ENCODE measurements at regions not wholly inside any gene's neighbourhood (a gene's known extent, or its start where the extent isn't known, plus 50 kb on each side); places are given as distances from the start of the nearest gene placed in this dataset.
"Not testable (repeated sequence)": the region's sequence is repeated elsewhere in the genome, so short reads cannot be mapped to it uniquely, and the experiment has no call there.

DNA sequence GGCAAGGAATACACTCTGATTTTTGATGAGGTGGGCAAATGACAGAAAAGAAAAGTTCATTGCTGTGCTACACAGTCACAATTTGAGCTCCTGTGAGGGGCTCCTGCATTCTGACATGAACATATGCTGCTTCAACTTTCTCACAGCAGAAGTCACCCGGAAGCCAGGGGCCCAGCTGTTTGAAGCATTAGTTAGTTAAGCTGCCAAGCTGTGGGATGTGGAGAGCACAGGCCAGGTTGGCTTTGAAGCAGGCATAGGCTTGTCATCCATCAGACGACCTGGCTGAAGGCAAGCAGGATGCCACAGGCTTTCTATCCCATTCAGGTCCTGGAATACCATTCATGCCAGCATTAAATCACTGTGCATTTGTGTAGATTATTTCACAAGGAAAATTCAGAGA, 63.1 kb downstream of the MTNR1B start:
- DNase-seq = no peak

DNA sequence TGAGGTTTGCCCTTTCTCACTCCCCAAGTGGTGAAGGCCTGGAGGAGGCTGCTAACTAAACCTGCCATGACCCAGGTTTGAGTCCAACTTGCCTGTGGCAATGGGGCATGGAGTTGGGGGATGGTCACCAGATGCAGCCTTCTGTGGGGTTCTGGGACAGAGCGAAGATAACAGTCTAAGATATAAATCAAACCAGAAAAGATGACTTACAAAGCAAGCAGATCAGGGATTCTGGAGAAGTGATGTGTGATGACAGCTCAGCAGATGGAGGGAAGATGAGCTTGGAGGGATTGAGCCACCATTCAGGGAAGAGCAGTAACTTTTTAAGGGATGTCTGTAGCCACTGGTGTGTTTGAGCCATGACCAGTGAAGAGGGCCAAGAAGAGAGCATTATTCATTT, 63.6 kb downstream of the MTNR1B start:
- no peak for DNase-seq

GRCh38 chr11:93034031-93034722, 64.7 kb downstream of the MTNR1B start:
- DNase-seq = no peak

DNA sequence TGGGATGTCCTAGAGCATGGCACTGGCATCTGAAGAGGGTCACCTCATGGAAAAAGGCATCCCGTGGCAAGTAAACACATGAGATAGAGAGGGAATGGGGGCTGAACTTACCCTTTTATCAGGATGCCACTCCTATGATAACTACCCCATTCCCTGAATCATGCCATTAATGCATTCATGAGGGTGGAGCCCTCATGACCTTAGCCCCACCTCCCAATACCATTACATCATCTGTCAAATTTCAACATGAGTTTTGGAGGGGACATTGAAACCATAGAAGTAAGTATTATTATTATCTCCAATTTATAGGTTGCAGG, 65.2 kb downstream of the MTNR1B start:
- DNase-seq = no peak

DNA sequence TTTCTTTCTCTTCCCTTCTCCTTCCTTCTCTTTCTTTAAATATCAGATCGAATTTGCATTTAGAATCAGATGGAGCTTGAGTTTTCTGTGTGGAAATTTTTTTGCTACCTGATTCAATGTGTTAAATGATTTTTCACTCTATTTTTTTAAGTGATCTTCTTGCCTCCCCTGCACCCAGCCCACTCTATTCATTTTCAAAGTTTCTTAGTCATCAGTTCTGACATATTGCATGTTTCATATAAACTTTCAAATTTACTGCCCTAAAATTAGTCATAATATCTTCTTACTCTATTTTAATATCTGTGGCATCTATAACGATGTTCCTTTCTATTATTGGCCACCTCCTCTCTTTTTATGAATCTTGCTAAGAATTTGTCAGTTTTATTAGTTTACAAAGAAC, 69.1 kb downstream of the MTNR1B start:
- no peak for DNase-seq

DNA sequence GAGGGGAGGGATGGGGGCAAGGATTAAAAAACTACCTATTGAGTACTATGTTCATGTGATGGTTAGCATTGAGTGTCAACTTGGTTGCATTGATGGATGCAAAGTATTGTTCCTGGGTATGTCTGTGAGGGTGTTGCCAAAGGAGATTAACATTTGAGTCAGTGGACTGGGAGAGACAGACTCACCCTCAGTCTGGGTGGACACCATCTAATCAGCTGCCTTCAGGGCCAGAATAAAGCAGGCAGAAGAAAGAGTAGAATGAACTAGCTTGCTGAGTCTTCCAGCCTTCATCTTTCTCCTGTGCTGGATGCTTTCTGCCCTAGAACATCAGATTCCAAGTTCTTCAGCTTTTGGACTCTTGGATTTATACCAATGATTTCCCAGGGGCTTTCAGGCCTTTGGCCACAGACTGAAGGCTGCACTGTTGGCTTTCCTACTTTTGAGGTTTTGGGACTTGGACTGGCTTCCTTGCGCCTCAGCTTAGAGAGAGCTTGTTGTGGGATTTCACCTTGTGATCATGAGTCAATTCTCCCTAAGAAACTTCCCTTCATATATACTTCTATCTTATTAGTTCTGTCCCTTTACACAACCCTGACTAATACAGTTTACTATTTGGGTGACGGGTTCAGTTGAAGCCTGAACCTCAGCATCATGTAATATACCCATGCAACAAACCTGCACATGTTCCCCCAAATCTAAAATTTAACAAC, 70.2 kb downstream of the MTNR1B start:
- DNase-seq = no peak

GRCh38 chr11:93041682-93042081, 72.2 kb downstream of the MTNR1B start:
- DNase-seq = no peak

DNA sequence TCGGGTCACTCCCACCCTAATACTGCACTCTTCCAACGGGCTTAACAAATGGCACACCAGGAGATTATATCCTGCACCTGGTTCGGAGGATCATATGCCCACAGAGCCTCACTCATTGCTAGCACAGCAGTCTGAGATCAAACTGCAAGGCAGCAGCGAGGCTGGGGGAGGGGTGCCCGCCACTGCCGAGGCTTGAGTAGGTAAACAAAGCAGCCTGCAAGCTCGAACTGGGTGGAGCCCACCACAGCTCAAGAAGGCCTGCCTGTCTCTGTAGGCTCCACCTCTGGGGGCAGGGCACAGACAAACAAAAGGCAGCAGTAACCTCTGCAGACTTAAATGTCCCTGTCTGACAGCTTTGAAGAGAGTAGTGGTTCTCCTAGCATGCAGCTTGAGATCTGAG, 73.7 kb downstream of the MTNR1B start:
- not testable (repeated sequence) for DNase-seq

- DNase-seq = no peak
These were observed 80.3 kb downstream of the MTNR1B start for GRCh38 chr11:93049740-93050139.

DNA sequence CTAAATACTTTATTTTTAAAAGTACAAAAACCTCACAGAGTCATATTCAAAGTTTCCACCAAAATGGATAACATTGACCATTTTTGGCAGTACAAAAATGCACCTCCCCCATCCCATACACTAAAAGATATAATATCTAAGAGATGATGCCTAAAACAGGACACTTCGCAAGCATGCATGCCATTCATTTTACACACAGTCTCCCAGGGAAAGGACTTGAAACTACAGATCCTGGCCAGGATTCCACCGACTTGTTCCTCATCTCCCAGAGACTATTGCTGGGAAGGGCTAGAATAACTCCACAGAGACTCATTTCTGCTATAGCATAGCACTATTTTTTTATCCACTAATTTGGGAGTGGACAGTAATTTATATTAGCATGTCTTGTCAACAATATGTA, 81.7 kb downstream of the MTNR1B start:
- DNase-seq = no peak

DNA sequence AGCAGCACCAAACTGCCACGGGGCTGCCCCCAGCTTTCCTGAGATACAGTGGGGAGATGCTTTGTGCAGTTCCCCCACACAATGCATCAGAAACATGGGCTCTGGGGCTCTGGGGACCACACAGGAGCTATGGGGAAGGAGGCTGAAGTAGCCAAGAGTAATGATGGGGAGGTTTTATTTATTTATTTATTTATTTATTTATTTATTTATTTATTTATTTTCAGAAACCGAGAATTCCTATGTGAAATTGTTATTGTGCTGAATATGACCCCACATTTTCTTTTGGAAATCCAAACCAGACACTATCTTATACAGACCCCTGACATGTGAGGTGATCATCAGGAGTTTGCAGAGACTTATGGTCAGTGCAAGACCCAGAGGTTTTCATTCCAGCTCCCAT, 84.4 kb downstream of the MTNR1B start:
- DNase-seq = no peak

GRCh38 chr11:93054279-93054678, 84.8 kb downstream of the MTNR1B start:
- no peak for DNase-seq

- peak; percentile 23 for DNase-seq
These were observed 85.4 kb downstream of the MTNR1B start for GRCh38 chr11:93054881-93055280.

- DNase-seq = no peak
These were observed 89.9 kb downstream of the MTNR1B start for GRCh38 chr11:93059117-93059957.

DNA sequence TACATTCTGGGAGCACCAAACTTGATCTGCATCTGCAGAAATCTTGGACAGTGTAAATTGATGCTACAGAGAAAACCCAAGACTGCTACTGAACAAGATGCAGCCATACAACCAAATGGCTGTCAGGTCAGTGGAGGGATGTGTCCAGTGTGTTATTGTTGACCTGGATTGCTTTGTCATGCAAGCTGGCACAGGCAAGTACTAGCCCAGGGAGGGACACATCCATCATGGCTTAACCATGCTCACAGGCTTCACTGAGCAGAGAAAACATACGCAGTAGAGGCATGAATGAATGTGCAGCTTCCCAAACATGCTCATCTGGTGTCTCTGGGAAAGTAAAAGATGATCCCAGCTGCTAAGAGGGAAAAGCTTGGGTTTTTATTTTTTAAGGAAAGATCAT, 93.6 kb downstream of the MTNR1B start:
- DNase-seq = no peak

- not testable (repeated sequence) for DNase-seq
These were observed 95.7 kb downstream of the MTNR1B start for GRCh38 chr11:93065074-93065674.

- no peak for DNase-seq
These were observed 98.5 kb downstream of the MTNR1B start for GRCh38 chr11:93067881-93068390.

DNA sequence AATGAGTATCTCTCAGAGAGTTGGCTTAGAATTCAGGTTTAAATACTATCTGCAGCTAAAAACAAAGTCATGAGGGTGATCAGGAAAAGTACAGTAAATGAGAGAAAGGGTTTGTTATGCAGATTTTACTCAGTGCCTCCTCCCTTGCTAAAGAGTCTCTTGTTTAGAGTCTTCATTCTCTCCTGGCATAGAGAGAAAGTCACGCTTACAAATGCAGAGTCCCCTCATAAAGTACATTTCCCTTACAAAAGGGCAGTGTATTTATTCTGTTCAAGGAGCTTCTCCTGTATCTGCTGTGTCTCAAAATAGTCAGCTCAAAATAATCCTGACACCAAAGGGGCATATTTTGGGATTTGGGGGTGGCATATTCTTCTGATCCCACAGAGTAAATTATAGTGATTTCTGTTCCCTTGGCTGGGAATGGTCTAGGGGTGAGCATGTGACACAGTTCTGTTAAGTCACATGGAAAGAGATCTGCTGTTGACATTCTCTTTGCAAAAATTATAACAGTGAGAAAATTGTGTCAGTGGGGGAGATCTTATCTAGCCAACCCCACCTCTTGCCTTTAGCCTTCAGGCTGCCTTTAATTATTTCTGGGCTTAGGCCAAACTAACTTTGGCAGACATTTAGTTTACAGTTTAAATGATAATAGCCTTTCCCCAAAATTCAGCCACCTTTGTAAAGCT, 102.9 kb downstream of the MTNR1B start:
- no peak for DNase-seq

GRCh38 chr11:93073026-93073425, 103.6 kb downstream of the MTNR1B start:
- DNase-seq = no peak

GRCh38 chr11:93073508-93074280, 104.2 kb downstream of the MTNR1B start:
- DNase-seq = no peak

GRCh38 chr11:93074352-93074751, 104.9 kb downstream of the MTNR1B start:
- no peak for DNase-seq

- no peak for DNase-seq
These were observed 106.3 kb downstream of the MTNR1B start for GRCh38 chr11:93075782-93076181.

All from stimulated activated CD4-positive, alpha-beta T cell treated with anti-CD3 and anti-CD28 coated beads, Interleukin-4, amount 100 ng/mL, for 24 hours (primary cell).